Skin of body (tissue), 1 donor: ENCODE measurements at regions not wholly inside any gene's neighbourhood (a gene's known extent, or its start where the extent isn't known, plus 50 kb on each side); places are given as distances from the start of the nearest gene placed in this dataset.
"Not testable (repeated sequence)": the region's sequence is repeated elsewhere in the genome, so short reads cannot be mapped to it uniquely, and the experiment has no call there.

Experiments used
- DNase-seq: peaks from one replicate; lab custom pipeline; 2025; lab: John Stamatoyannopoulos, UW

DNA sequence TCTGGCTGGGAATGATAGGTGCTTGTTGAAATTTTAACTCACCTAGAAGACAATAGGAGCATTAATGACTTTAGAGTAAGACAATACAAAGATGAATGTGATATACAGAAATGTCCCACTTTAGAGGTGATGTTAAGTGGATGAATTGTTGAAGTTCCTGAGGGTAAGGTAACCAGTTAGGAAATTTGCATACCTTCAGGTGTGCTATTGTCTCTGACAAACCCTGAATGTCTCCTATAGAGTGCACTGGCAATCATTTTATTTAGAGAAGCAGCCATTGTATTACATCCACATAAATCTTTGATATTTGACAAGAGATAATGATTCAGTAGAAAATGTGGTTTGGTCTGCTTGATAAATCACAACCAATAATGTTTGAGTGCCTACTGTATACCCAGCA is 228.5 kb downstream of the RNF144A start:
- no peak for DNase-seq

DNA sequence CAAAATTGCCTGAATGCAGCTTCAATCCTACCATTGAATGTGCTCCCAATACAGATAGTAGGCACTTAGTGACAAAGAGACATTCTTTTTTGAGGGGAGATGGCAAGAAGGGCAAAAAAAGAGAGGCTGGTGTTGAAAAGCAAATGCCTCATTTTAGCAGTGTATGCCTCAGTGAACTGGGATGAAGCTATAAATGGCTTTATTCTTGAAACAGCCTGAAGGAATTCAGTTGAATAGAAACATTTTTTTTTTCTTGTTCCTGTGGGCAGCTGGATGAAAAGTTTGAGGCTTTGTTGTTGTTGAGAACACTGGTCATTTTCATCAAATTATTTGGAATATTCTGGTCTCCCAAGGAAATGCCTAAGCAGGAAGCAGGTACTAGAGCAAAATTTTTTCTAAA is 228.9 kb downstream of the RNF144A start:
- DNase-seq, result no peak

DNA sequence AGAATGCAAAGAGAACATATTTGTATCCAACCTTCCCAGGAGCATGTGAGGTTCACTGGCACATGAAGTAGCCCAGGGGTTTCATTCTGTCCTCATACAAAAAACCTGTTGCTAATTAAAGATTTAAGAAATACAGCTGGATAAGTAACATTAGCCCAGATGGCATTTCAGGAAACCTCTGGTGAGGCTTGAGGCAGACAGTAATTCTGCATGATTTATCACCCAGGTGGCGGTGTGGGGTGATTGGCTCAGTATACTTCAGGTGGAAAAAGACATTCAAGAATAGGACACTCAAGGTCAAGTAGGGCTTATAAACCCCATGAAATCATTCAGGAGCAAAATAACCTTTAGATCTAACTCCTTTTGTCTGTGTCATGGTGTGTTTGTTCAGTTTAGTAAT is 237.4 kb downstream of the RNF144A start:
- no peak for DNase-seq

DNA sequence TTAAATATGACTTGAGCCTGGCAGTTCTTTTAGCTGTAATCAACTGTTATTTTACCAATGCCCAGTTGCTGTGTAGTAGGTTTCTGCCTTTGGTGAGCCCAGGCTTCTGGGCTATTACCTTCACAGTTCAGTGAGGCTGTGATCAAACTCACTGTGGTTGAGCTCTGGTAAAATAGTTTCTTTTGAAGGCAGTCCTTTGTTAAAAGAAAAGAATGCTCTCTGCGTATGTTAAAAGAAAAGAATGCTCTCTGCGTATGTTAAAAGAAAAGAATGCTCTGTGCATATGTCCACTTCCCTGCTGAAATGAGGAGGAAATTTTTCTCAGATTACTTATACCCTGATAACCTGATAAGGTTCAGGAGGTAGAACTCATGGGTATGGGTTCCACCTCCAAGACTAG is 244.3 kb downstream of the RNF144A start:
- DNase-seq, result no peak

DNA sequence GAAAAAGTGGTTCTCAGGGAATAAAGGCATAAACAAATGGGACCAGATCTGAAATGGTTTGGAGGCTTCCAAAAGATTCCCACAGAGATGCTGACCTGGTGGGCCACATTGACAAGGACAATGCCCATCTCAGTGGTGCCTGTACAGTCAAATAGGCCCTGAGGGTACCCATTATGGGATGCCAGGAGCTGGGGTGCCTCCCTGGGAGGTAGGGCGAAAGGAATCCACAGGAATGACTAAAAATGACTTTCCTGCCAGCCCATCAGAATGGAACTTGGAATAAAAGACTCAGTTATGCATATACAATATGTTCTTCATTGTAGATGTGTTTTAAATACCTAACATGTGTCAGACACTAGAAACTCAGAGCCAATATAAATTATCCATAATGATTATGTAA is 248.5 kb downstream of the RNF144A start:
- no peak for DNase-seq

DNA sequence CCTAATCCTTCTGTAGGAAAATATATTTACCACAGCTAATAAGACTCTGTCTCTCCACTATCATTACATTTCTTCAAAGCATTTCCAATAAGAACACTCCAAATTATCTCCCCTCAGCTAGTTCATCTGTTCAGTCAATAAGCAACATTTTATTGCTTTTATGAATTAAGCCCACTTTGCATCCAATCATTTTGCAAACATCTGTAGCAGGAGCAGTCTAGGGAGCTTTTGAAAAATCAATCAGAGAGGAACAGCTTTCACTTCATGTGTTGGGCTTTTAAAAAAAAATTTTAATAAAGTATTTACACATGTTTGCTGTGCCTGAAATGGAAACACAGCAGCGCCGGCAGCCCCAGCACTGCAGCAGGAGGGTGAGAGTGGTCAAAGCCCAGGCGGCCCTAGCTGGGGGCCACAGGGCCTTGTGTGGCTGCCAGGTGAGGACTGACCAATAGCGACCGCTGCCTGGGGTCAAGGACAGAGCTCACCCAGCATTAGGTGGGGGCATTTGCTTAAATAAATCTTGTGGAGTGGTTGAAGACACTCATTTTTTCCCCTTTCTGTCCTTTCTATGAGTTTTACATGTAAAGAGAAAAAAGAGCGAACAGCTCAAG is 250.7 kb downstream of the RNF144A start:
- no peak for DNase-seq

DNA sequence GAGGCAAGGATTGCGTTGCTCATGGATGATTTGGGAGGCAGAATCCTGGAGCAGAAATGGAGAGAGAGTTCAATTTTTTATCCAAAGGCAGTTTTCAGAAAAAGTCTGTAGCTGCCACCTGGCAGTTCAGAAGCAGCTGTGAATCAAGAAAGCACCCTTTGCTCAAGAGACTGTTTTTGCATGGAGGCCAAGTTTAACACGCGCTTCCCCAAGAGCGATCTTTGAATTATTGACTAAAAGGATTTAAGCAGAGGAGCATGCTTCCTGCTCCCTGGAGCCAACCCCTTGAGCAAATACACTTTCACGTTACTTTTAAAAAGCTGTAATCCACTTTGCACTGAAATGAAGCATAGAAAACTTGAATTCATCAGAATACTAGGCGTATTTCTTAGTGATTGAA is 252.4 kb downstream of the RNF144A start:
- DNase-seq, result no peak

DNA sequence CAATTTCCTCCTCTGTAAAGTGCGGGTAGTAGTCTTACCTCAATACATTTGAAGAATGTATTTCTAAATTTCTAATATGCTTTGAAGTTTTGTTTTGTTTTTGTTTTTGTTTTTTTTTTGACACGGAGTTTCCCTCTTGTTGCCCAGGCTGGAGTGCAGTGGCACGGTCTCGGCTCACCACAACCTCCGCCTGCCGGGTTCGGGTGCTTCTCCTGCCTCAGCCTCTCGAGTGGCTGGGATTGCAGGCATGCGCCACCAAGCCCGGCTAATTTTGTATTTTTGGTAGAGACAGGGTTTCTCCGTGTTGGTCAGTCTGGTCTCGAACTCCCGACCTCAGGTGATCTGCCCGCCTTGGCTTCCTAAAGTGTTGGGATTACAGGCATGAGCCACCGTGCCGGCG is 261.8 kb downstream of the RNF144A start:
- not testable (repeated sequence) for DNase-seq

DNA sequence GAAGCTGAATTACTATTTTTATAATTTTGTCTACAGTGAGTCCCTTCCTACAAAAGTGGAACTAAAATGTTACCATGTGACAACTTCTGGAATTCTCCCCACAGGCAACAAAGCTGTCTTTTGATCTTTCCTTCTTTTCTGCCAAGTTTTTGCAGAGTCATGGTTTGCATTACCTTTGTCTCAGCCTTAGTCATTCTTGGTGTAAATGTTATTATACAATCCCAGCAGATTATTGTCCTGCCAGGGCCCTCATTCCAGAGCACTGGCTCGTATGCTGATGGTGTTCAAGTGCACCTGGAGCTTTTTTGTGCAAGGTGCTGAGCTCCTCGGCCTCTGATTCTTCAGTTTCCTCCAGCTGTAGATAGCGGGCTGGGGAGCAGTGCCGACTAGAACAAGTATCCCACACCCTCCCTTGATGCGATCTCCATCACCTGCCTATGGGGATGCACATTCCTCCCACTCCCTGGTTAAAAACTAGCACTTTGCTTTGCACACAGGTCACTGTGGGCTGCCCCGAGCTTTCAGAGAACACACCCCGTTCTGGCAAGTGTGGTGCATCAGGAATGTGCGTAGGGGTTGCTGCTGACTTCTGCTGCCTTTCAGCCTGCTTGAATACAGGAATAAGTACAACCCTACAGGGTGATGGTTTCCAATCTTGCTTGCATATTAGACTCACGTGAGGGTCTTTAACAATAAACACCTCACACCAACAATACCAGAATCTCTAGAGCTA is 263.6 kb downstream of the RNF144A start:
- DNase-seq, result peak; percentile 16

DNA sequence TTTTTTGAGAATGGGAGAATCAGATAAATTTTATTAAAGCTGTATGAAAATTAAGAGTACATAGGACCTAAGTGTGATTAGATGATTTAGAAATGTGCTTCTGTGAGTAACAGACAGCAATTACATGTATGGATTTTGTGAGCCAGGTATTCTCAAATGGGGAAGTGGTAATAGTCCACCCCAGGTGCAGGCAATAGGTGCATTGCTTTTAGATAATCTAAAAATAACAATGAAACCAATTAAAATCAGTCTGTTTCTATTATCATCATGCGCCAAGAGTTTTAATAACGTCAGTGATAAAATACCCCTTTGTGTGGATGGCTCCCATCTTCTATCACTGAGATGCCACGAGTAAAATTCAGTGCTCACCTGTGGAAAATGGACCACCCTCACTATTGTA is 265.3 kb downstream of the RNF144A start:
- DNase-seq, result no peak

DNA sequence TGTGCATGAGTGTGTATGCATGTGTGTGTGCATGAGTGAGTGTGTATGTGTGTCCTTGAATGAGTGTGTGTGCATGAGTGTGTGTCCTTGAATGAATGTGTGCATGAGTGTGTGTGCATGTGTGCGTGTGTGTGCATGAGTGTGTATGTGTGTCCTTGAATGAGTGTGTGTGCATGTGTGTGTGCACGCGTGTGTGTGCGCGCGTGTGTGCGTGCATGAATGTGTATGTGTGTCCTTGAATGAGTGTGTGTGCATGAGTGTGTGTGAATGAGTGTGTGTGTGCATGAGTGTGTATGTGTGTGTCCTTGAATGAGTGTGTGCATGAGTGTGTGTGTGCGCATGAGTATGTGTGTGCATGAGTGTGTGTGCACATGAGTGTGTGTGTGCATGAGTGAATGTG is 271.9 kb downstream of the RNF144A start:
- DNase-seq, result no peak

DNA sequence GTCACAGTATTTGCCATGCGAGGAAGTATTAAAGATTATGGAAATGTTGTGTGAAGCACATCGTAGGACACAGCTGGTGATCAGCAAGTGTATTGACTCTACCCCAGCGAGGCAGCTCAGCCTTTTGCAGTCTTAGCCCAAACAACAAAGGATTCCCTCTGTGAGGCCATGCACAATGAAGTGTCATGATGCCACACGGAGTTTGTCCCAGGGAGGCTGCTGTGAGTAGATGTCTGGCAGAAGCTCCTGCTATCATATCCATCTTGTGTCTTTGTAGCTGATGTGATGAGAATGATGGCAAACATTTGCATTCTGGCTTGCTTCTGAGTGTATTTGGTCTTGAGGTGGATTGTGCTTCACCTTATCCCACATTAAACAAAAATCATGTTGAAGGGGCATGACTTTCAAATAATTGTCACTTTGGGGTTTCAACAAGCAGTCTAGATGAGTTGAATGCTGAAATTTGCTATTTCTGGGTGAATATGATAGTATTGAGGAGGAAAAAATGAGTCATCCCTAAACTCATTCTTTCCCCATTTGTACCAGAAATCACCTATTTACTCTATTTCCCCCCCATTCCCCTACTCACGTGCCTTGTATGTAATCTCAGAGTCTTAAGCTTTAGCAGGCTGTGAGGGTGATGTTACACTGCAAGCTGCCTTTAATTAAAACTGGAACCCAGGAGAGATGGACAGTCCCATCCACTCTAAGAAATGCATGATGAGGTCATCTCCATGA is 273.5 kb downstream of the RNF144A start:
- DNase-seq, result no peak

DNA sequence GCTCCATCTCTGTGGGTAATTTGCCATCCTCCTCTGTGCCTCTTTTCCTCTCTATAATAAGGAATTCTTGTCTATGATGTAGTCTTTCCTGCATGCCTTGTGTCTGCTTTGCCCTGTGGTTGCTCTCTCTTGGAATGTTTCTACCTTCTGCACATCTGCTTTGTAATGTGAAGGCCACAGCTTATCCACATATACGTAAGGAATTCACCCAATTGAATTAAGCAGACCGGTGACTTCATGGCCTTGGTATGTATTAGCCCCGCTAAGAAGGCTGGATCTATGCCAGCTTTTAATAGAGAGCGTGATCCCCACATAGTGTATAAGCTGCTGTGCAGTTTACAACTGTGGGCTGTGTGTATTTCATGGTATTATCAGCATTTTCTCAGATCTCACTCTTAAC is 274.7 kb downstream of the RNF144A start:
- DNase-seq, result peak; percentile 53

DNA sequence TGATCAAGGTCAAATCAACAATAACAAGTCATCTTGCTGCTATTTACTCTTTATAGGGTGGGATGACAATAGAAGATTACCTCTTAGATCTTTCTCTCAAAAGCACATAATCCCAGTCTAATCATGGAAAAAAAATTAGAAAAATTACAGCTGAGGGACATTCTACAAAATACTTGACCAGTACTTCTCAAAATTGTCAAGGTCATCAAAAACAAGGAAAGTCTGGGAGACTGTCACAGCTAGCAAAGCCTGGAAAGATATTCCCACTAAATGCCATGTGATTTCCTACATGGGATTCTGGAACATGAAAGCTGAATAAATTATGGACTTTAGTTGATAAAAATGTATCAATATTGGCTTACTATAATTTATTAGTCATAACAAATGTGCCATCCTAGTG is 276.2 kb downstream of the RNF144A start:
- DNase-seq, result no peak

DNA sequence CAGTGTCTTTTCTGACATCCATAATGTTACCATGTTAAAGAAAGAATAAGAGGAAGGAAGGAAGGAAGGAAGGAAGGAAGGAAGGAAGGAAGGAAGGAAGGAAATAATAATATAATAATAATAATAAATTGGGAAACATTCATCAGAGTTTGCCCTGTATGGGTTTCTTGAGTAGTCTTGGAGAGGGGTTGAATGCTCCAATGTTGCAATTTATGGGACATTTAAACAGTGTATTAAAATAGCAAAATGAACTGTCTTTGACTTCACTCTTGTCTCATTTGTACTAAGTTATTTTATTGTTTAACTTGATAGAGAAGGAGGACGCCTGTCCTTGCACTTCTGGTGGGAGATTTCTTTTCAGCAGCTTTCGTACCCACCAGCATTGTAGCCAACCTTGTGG is 277.7 kb downstream of the RNF144A start:
- DNase-seq, result no peak

DNA sequence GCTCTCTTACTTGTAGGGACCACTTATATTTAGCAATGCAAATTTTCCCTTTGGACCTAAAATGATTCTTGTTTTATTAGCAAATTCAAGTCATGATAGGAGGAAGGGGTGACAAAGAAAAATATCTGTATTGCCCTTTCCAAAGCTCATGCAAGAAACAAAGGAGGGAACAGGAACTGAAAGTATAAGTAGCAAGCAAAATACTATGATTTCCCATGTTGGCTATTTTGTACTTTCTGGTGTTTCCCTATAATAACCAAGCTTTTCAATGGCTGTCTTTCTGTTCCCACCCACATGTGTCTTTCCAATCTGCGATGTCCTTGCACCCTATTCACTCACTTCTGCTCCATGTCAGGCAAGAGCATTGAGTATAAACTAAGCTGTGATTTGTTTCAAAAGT is 279.7 kb downstream of the RNF144A start:
- DNase-seq, result no peak

DNA sequence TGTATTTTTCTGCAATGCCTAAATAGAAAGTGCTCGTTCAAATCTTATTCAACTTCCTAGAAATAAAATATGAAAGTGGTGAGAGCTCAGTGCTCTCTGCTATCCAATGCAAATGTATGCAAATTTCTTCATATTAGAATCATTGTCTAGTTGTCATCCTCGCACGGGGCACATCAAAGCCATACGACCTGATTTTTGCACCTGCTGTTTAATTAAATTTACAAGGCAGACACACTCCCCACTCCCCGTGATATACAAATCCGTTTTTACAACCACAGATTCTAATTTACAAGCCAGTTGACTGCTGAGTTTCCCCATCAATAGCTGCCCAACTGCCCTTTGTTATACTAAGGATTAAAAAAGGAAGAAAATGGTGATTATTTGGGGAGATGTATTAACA is 284.6 kb downstream of the RNF144A start:
- DNase-seq, result no peak

DNA sequence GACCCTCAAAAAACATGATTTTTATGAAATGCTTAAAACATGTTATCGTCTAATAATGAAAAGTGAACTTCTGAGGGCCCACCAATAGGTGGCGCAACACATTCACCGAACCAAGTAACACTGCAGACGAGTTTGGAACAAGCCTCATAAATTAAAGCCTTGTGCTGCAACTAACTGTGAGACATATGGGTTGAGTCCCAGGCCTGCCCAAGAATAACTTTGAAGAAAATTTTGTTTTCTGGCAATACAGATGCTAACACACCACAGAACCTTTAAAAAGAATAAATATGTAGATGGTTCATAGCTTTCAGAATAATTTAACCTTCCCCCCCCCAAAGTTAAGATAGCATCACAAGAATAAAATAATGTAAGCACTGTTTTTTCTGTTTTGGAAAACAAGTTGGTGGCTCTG is 285.9 kb downstream of the RNF144A start:
- DNase-seq, result peak; percentile 77

DNA sequence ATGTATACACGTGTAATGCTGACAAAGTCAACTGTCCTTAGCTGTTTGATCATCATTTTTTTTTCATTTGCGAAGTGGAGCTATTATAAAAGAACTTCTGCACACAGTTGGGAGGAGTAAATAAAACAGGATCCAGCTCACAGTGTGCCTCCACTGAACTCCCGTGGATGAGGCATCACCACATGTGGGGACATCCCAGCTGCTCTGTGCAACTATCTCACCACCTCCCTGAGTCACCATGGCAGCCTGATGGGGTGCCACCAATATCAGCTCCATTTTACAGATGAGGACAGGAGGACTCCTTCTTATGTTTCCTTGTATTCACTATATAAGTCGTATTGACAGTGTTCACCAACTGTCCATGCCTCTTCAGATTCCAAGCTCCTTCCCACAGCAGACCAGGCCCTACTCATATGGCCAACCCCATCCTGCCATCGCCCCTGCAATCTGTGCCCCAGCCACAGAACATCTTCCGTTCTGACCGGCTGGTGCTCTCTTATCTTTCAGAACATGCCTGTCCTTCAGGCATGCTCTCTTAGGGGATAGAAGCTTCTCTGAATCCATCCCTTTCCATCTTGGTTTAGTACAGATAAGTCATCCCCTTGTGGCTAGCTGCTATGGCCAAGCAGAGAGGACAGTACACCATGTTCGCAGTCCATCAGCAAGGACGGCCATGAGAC is 288.1 kb downstream of the RNF144A start:
- no peak for DNase-seq

DNA sequence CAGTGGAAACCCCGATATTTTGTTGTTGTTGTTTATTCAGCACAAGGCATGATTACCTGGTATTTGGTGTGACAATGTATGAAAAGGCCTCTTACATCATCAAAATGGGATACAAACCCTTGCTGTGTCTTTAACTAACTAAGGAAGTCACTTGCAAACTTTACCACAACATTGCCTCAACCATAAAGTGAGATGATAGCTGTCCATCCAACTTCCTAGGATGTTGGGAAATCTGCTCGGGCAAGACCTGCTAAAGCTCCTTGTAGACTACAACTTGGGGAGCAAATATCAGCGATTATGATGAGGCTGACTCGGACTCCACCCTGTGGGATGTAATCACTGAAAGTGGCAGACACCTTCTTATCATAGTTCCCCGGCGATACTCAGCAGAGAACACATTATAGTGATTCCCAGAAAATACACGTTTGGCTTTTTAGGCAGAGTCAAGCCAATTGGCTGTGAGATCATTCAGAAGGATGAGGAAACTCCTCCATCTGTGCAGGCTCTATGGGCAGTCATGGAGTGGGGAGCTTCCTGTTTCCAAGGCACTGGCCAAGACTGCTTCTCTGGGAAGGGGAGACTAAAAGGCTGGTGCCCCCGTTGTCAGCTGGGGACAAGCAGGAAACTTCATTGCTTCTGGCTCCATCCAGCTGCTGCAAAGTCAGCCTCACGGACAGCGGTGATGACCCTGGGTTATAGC is 289.0 kb downstream of the RNF144A start:
- DNase-seq, result no peak

DNA sequence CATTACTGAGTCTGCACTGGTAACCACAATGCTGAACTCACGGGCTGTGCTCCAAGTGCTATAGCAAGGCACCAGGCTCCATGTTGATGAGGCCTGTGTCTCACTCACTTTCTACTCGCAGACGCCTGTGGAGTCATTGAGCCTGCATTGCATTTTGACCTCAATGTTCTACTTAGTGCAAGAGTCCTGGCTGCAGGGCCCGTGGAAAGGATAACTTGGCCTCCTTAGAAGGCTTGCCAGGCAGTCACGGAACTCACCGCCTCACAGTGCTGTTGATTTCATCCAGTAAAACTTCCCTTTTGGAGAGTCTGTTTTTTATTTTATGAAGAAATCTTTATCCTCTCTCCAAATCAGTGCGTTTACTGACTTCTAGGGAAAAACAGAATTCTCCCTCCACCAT is 290.4 kb downstream of the RNF144A start:
- no peak for DNase-seq
